DND-41 (cell line): ENCODE measurements at regions not wholly inside any gene's neighbourhood (a gene's known extent, or its start where the extent isn't known, plus 50 kb on each side); places are given as distances from the start of the nearest gene placed in this dataset.

Source experiments
- ATAC-seq: fragments of 200-7000 bp; cut with Tn5 transposase; 3 replicates; pipeline ENCODE4 v1.9.1; 2021; ENCODE audit warnings: low read depth; ENCODE audit not compliant: insufficient read depth
- DNase-seq: peaks from one replicate; pipeline ENCODE4 v3.0.0-alpha.2; 2020
- H2AFZ ChIP-seq: 2 replicates; pipeline ENCODE4 v1.6.0; 2012; ENCODE audit warnings: low read depth, low read length
- H3K27ac ChIP-seq: 2 replicates; pipeline ENCODE4 v1.5.1; 2012; ENCODE audit warnings: low read length, inconsistent platforms
- H3K27me3 ChIP-seq: fragments of 200-600 bp; sonication (generic); 2 replicates; pipeline ENCODE4 v1.6.0; 2012; ENCODE audit warnings: low read length, mild to moderate bottlenecking, inconsistent platforms; ENCODE audit not compliant: insufficient read depth, poor library complexity
- H3K36me3 ChIP-seq: 2 replicates; pipeline ENCODE4 v1.5.1; 2012; ENCODE audit warnings: low read length, inconsistent platforms; ENCODE audit not compliant: insufficient read depth
- H3K4me1 ChIP-seq: 2 replicates; pipeline ENCODE4 v1.5.1; 2012; ENCODE audit warnings: mild to moderate bottlenecking, low read length; ENCODE audit not compliant: insufficient read depth
- H3K4me2 ChIP-seq: 2 replicates; pipeline ENCODE4 v1.6.0; 2012; ENCODE audit warnings: mild to moderate bottlenecking, moderate library complexity, low read length, inconsistent platforms; ENCODE audit not compliant: insufficient read depth
- H3K4me3 ChIP-seq, 2 experiments: fragments of 200-600 bp in 1 of 2; shearing (Covaris generic) in 1 of 2; 2 replicates each; pipeline ENCODE4 v1.5.1; 2012 to 2016; ENCODE audit warnings: inconsistent platforms in 2 of 2, low read length in 2 of 2, mild to moderate bottlenecking in 2 of 2, low read depth in 1 of 2, moderate library complexity in 1 of 2
- H3K79me2 ChIP-seq: 2 replicates; pipeline ENCODE4 v1.6.0; 2012; ENCODE audit warnings: low read length, inconsistent platforms; ENCODE audit not compliant: insufficient read depth
- H3K9ac ChIP-seq: 2 replicates; pipeline ENCODE4 v1.6.0; 2012; ENCODE audit warnings: low read depth, mild to moderate bottlenecking, inconsistent platforms, low read length, moderate library complexity
- H3K9me3 ChIP-seq: 2 replicates; pipeline ENCODE4 v1.5.1; 2012; ENCODE audit warnings: low read length, moderate library complexity, mild to moderate bottlenecking, inconsistent platforms; ENCODE audit not compliant: insufficient read depth, severe bottlenecking
- H4K20me1 ChIP-seq: 2 replicates; pipeline ENCODE4 v1.6.0; 2012; ENCODE audit warnings: low read length; ENCODE audit not compliant: insufficient read depth
- CTCF ChIP-seq: IDR thresholded peaks from 2 replicates; pipeline ENCODE4 v1.5.1; 2012; ENCODE audit warnings: borderline replicate concordance, low read length, moderate library complexity, mild to moderate bottlenecking; ENCODE audit not compliant: poor library complexity, severe bottlenecking; ENCODE audit errors: extremely low read depth
- EZH2 ChIP-seq: IDR thresholded peaks from 3 replicates; pipeline ENCODE4 v1.6.1; 2012; ENCODE audit warnings: borderline replicate concordance, low read depth, mild to moderate bottlenecking, moderate library complexity, low read length, inconsistent platforms; ENCODE audit not compliant: severe bottlenecking

GRCh38 chr22:49046000-49046545 is 781.6 kb downstream of the BRD1 start:
- no peak overlapping the region for H2AFZ ChIP-seq

GRCh38 chr22:49045276-49045675 is 782.4 kb downstream of the BRD1 start:
- DNase-seq: no peak
- H3K9me3 ChIP-seq: no peaks in the 10 kb centered on the region
- H3K4me3 ChIP-seq: no peak overlapping the region
- no peak overlapping the region for H3K4me2 ChIP-seq
- H3K4me1 ChIP-seq: no peaks in the 10 kb centered on the region
- H2AFZ ChIP-seq: no peak overlapping the region
- peaks cover 4% of the 10 kb centered on the region for H3K27me3 ChIP-seq
- 0 out of 2 replicates have a peak, but pooled peaks cover 10% of the 10 kb centered on the region for H4K20me1 ChIP-seq
- H3K9ac ChIP-seq: no peak overlapping the region
- H3K36me3 ChIP-seq: no peaks in the 10 kb centered on the region
- H3K79me2 ChIP-seq: no peaks in the 10 kb centered on the region
- ATAC-seq: no peak
- TF ChIP-seq EZH2 (no peak), CTCF (no peak)
- H3K27ac ChIP-seq: no peak overlapping the region

More at GRCh38 chr22:49046000-49046545, 781.6 kb downstream of the BRD1 start:
- H3K4me3 ChIP-seq: no peak overlapping the region
- H3K4me1 ChIP-seq: no peaks in the 10 kb centered on the region
- H3K9ac ChIP-seq: no peak overlapping the region
- H3K79me2 ChIP-seq: no peaks in the 10 kb centered on the region
- no peaks in the 10 kb centered on the region for H3K36me3 ChIP-seq
- DNase-seq (no peak), ATAC-seq (no peak)
- peaks cover 4% of the 10 kb centered on the region for H3K27me3 ChIP-seq
- no peak overlapping the region for H3K27ac ChIP-seq
- no peaks in the 10 kb centered on the region for H3K9me3 ChIP-seq
- 0 out of 2 replicates have a peak, but pooled peaks cover 10% of the 10 kb centered on the region for H4K20me1 ChIP-seq
- no peak for TF ChIP-seq CTCF
- no peak for TF ChIP-seq EZH2
- no peak overlapping the region for H3K4me2 ChIP-seq

- Histone ChIP-seq H3K4me2 (no peak overlapping the region), H3K4me3 (no peak overlapping the region), H3K9ac (no peak overlapping the region), H3K36me3 (no peaks in the 10 kb centered on the region), H3K27me3 (peaks cover 4% of the 10 kb centered on the region), H3K4me1 (no peaks in the 10 kb centered on the region), H4K20me1 (0 out of 2 replicates have a peak, but pooled peaks cover 10% of the 10 kb centered on the region), H3K27ac (no peak overlapping the region), H3K79me2 (no peaks in the 10 kb centered on the region), H3K9me3 (no peaks in the 10 kb centered on the region), H2AFZ (no peak overlapping the region)
- no peak for ATAC-seq
- TF ChIP-seq EZH2 (no peak), CTCF (no peak)
- no peak for DNase-seq
Measured at GRCh38 chr22:49044776-49045175, 782.9 kb downstream of the BRD1 start.
